HCT116 (cell line): ENCODE measurements at regions not wholly inside any gene's neighbourhood (a gene's known extent, or its start where the extent isn't known, plus 50 kb on each side); places are given as distances from the start of the nearest gene placed in this dataset.

ENCODE experiments used
- ATAC-seq: fragments of 200-7000 bp; cut with Tn5 transposase; 2 replicates; pipeline ENCODE4 v1.9.1; 2020; ENCODE audit warnings: mild to moderate bottlenecking, moderate library complexity
- BruUV-seq: library from RNA; stranded (reverse); fragments of 400-500 nt; replicated peaks from 2 replicates; lab custom pipeline; 2021; lab: Mats Ljungman, UMichigan
- CTCF ChIA-PET: fragments of 300-600 bp; sonication (Branson Sonifier 250); formaldehyde crosslinking; loops from one replicate; lab custom pipeline; 2021; ENCODE audit warnings: antibody characterized with exemption; lab: Charles Lee
- POLR2A ChIA-PET: fragments of 300-600, 350-600 bp; sonication (Branson Sonifier 250); formaldehyde crosslinking; loops from one replicate; lab custom pipeline; 2021; ENCODE audit warnings: antibody characterized with exemption; lab: Charles Lee
- RAD21 ChIA-PET, 2 experiments: fragments of 300-600 bp; sonication (Branson Sonifier 250); formaldehyde crosslinking; loops; one replicate each; lab custom pipeline; 2023; ENCODE audit warnings: low total read pairs in 2 of 2; ENCODE audit not compliant: uncharacterized antibody in 2 of 2, unreplicated experiment in 2 of 2, low non-redundant PET in 1 of 2; lab: Charles Lee
- DNase-seq: peaks from one replicate; pipeline ENCODE4 v3.0.0-alpha.2; 2010; ENCODE audit warnings: low read depth, low spot score
- H2AFZ ChIP-seq: fragments of 200-600 bp; shearing (Covaris generic), sonication (generic); 2 replicates; pipeline ENCODE4 v1.6.1; 2017; ENCODE audit warnings: low read depth, mixed run types, mixed read lengths, antibody characterized with exemption, low read length; ENCODE audit not compliant: poor library complexity, severe bottlenecking
- H3K27ac ChIP-seq: 2 replicates; pipeline ENCODE4 v1.5.1; 2012; ENCODE audit warnings: low read depth, low read length
- H3K27me3 ChIP-seq: fragments of 200-600 bp; sonication (generic); 2 replicates; pipeline ENCODE4 v1.6.1; 2016; ENCODE audit warnings: mixed run types, low read length, mixed read lengths; ENCODE audit not compliant: insufficient read depth
- H3K36me3 ChIP-seq, 2 experiments: fragments of 200-500 bp in 1 of 2; fragments of 200-600 bp in 1 of 2; sonication (Bioruptor generic) in 1 of 2; sonication (generic) in 1 of 2; 2 replicates each; pipeline versions ENCODE4 v1.5.1 to v1.6.1; 2014 to 2016; ENCODE audit warnings: low read length in 2 of 2, inconsistent platforms in 1 of 2, mixed read lengths in 1 of 2, mixed run types in 1 of 2; ENCODE audit not compliant: insufficient read depth in 2 of 2, control insufficient read depth in 1 of 2
- H3K4me1 ChIP-seq, 2 experiments: fragments of 200-600 bp in 1 of 2; sonication (generic) in 1 of 2; 2 replicates each; pipeline versions ENCODE4 v1.5.1 to v1.6.1; 2012 to 2017; ENCODE audit warnings: low read length in 2 of 2, inconsistent platforms in 1 of 2, mild to moderate bottlenecking in 1 of 2, mixed read lengths in 1 of 2, mixed run types in 1 of 2, moderate library complexity in 1 of 2; ENCODE audit not compliant: insufficient read depth in 2 of 2, control insufficient read depth in 1 of 2
- H3K4me2 ChIP-seq: fragments of 200-600 bp; sonication (generic); 2 replicates; pipeline ENCODE4 v1.6.1; 2017; ENCODE audit warnings: mixed run types, low read length, mixed read lengths
- H3K4me3 ChIP-seq, 2 experiments: fragments of 200-600 bp in 1 of 2; sonication (generic) in 1 of 2; replicated peaks in 1 of 2; 2 replicates each; pipeline ENCODE4 v1.5.1; 2011 to 2016; ENCODE audit warnings: low read length in 2 of 2, control low read depth in 1 of 2, low read depth in 1 of 2, mild to moderate bottlenecking in 1 of 2, mixed read lengths in 1 of 2, mixed run types in 1 of 2
- H3K79me2 ChIP-seq: fragments of 200-600 bp; sonication (generic); 2 replicates; pipeline ENCODE4 v1.6.1; 2017; ENCODE audit warnings: mild to moderate bottlenecking, mixed run types, low read length, moderate library complexity, mixed read lengths; ENCODE audit not compliant: insufficient read depth
- H3K9ac ChIP-seq: fragments of 200-600 bp; sonication (generic); 2 replicates; pipeline ENCODE4 v1.6.1; 2016; ENCODE audit warnings: low read length, mixed read lengths
- H3K9me2 ChIP-seq: fragments of 200-600 bp; sonication (generic), shearing (Covaris generic); 2 replicates; pipeline ENCODE4 v1.6.1; 2017; ENCODE audit warnings: mixed run types, mild to moderate bottlenecking, moderate library complexity; ENCODE audit not compliant: insufficient read depth
- H3K9me3 ChIP-seq, 2 experiments: fragments of 200-500 bp in 1 of 2; fragments of 200-600 bp in 1 of 2; sonication (Bioruptor generic) in 1 of 2; sonication (generic) in 1 of 2; 2 replicates each; pipeline ENCODE4 v1.6.1; 2014 to 2017; ENCODE audit warnings: low read length in 2 of 2, mixed read lengths in 2 of 2, inconsistent platforms in 1 of 2, low read depth in 1 of 2, mild to moderate bottlenecking in 1 of 2, mixed run types in 1 of 2, moderate library complexity in 1 of 2; ENCODE audit not compliant: control insufficient read depth in 1 of 2, insufficient read depth in 1 of 2
- H4K20me1 ChIP-seq: fragments of 200-600 bp; sonication (generic), shearing (Covaris generic); 2 replicates; pipeline ENCODE4 v1.6.1; 2017; ENCODE audit warnings: mixed run types, mild to moderate bottlenecking, moderate library complexity; ENCODE audit not compliant: insufficient read depth
- CBX3 ChIP-seq: IDR thresholded peaks from 2 replicates; pipeline ENCODE4 v1.6.1; 2012; ENCODE audit warnings: low read depth
- EGR1 ChIP-seq: IDR thresholded peaks from 2 replicates; pipeline ENCODE4 v1.6.1; 2012; ENCODE audit warnings: low read depth
- JUND ChIP-seq: IDR thresholded peaks from 2 replicates; pipeline ENCODE4 v1.6.1; 2012
- POLR2A ChIP-seq: IDR thresholded peaks from 2 replicates; pipeline ENCODE4 v1.7.0; 2011; ENCODE audit warnings: borderline replicate concordance; ENCODE audit not compliant: insufficient read depth, insufficient read length; ENCODE audit errors: extremely low read depth
- POLR2AphosphoS5 ChIP-seq: IDR thresholded peaks from 2 replicates; pipeline ENCODE4 v1.6.1; 2011; ENCODE audit warnings: mild to moderate bottlenecking, low read depth, low read length, moderate library complexity
- REST ChIP-seq: IDR thresholded peaks from 2 replicates; pipeline ENCODE4 v1.6.1; 2012; ENCODE audit warnings: low read depth
- TCF7L2 ChIP-seq: IDR thresholded peaks from 2 replicates; pipeline ENCODE4 v1.7.0; 2011; ENCODE audit warnings: borderline replicate concordance, inconsistent platforms; ENCODE audit not compliant: insufficient read depth, insufficient read length; ENCODE audit errors: extremely low read depth
- ZFX ChIP-seq: fragments of 450-650 bp; IDR thresholded peaks from 2 replicates; pipeline ENCODE4 v1.6.1; 2017
- intact Hi-C: fragments of 100-400 bp; cut with micrococcal nuclease; formaldehyde crosslinking; loops from 2 replicates; pipeline ENCODE4 v1.10.0; 2022

GRCh38 chr1:239976130-239976968 is 115.3 kb upstream of the FMN2 start (continued):
- TF ChIP-seq POLR2AphosphoS5 (no peak), EGR1 (no peak), REST (no peak), CBX3 (no peak), TCF7L2 (no peak), POLR2A (no peak), JUND (no peak)

GRCh38 chr1:239977416-239977815 is 114.3 kb upstream of the FMN2 start:
- no peak for TF ChIP-seq TCF7L2
- TF ChIP-seq JUND = no peak
- no peak for TF ChIP-seq POLR2A
- no peak for TF ChIP-seq ZFX
- RAD21 ChIA-PET = no interaction called here
- Histone ChIP-seq H3K4me3 (no peak overlapping the region), H3K9me2 (no peaks in the 10 kb centered on the region), H3K4me2 (no peak overlapping the region), H3K27ac (no peak overlapping the region), H3K27me3 (no peaks in the 10 kb centered on the region), H3K9me3 (peaks cover 0 to 8% of the 10 kb centered on the region in 2 experiments; a peak in 1 of 4 replicates), H2AFZ (no peak overlapping the region), H3K36me3 (no peaks in the 10 kb centered on the region), H3K9ac (no peak overlapping the region), H4K20me1 (no peaks in the 10 kb centered on the region), H3K79me2 (no peaks in the 10 kb centered on the region), H3K4me1 (no peaks in the 10 kb centered on the region)
- no peak for ATAC-seq
- CTCF ChIA-PET = no interaction called here
- DNase-seq = no peak
- POLR2A ChIA-PET = no interaction called here
- BruUV-seq = no TSS peak
- intact Hi-C loops = no loop called here
